Breast epithelium (tissue), 4 donors: ENCODE measurements at regions not wholly inside any gene's neighbourhood (a gene's known extent, or its start where the extent isn't known, plus 50 kb on each side); places are given as distances from the start of the nearest gene placed in this dataset.

Experiments used
- DNase-seq, 2 donors: peaks; one replicate each; pipeline ENCODE4 v3.0.0-alpha.2; 2019; ENCODE audit warnings: low spot score in 2 of 2
- H3K27ac ChIP-seq, 2 donors: fragments of 200-600 bp; sonication (generic) in 1 of 2; one replicate each; pipeline ENCODE4 v1.5.1; 2016 to 2019; ENCODE audit warnings: mild to moderate bottlenecking in 1 of 2
- H3K27me3 ChIP-seq, 2 donors: fragments of 200-600 bp; sonication (generic) in 1 of 2; one replicate each; pipeline versions ENCODE4 v1.5.1 to v1.6.0; 2017 to 2019; ENCODE audit warnings: control low read depth in 1 of 2, mild to moderate bottlenecking in 1 of 2
- H3K36me3 ChIP-seq: fragments of 200-600 bp; one replicate; pipeline ENCODE4 v1.5.1; 2019
- H3K4me1 ChIP-seq, 2 donors: fragments of 200-600 bp; sonication (generic); one replicate each; pipeline ENCODE4 v1.5.1; 2016 to 2019; ENCODE audit warnings: control low read depth in 1 of 2
- H3K4me3 ChIP-seq, 3 donors: fragments of 200-600 bp; sonication (generic); 1 replicate in 2 of 3; 2 replicates in 1 of 3; pipeline ENCODE4 v1.5.1; 2016 to 2019; ENCODE audit warnings: mild to moderate bottlenecking in 3 of 3, moderate library complexity in 2 of 3
- H3K9me3 ChIP-seq, 2 donors: fragments of 200-600 bp; sonication (generic) in 1 of 2; one replicate each; pipeline ENCODE4 v1.5.1; 2016 to 2019; ENCODE audit warnings: control low read depth in 1 of 2
- POLR2A ChIP-seq: fragments of 450-650 bp; IDR thresholded peaks from one replicate; pipeline ENCODE4 v1.6.1; 2016; ENCODE audit warnings: antibody characterized with exemption, mild to moderate bottlenecking, moderate library complexity
- POLR2AphosphoS5 ChIP-seq, 3 donors: sonication (generic); formaldehyde crosslinking; IDR thresholded peaks; one replicate each; pipeline ENCODE4 v1.6.1; 2017; ENCODE audit warnings: antibody characterized with exemption in 3 of 3
- intact Hi-C: fragments of 100-400 bp; cut with DNase I; formaldehyde crosslinking; loops from one replicate; pipeline ENCODE4 v1.15.1; 2023; ENCODE audit warnings: low total_unique reads
- TF ChIP-seq, protein P1 (sequence below), 3 donors: fragments of 450-650 bp; IDR thresholded peaks; one replicate each; pipeline ENCODE4 v1.5.1; 2016 to 2017; ENCODE audit warnings: antibody characterized with exemption in 3 of 3, mild to moderate bottlenecking in 3 of 3, moderate library complexity in 3 of 3

DNA sequence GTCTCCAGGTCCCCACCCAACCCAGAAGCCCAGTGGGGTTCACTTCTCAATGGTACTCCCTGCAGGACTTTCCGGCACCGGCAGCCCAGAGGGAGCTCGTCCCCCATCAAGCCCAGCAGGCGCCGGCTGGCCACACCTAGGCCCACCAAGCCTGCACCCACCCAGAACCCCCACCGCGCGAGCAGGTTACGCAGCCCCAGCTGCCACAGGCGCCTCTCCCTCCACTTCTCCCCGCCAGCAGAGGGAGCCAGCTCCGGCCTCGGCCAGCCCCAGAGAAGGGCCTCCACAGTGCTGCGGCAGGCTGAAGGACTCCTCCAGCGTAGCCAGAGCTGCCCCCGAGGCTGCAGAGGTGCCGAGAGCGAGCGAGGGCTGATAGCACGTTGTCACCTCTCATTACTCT is 722.3 kb downstream of the PLA2G4A start:
- TF ChIP-seq POLR2AphosphoS5 (IDR thresholded peaks at IDR 0.05): no peak
- H3K27me3 ChIP-seq: no peaks in the 10 kb centered on the region
- intact Hi-C loops: no loop called here
- no peaks in the 10 kb centered on the region for H3K4me1 ChIP-seq
- peaks cover 3 to 5% of the 10 kb centered on the region in 2 donors for H3K9me3 ChIP-seq
- no peak for DNase-seq
- no peak overlapping the region for H3K27ac ChIP-seq
- H3K36me3 ChIP-seq: no peaks in the 10 kb centered on the region
- H3K4me3 ChIP-seq: no peak overlapping the region

DNA sequence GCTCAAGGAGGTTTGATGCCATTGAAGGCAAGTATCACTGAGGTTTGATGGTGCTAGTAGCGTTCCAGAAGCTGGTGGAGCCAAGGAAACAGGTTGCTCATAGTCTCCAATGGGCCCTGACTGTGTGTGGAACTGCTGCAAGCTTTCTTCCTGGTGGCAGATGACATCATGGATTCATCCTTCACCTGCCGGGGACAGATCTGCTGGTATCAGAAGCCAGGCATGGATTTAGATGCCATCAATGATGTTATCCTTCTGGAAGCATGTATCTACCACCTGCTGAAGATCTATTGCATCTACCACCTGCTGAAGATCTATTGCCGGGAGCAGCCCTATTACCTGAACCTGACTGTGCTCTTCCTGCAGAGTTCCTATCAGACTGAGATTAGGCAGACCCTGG is 734.4 kb downstream of the PLA2G4A start:
- no peaks in the 10 kb centered on the region for H3K4me1 ChIP-seq
- intact Hi-C loops: no loop called here
- no peaks in the 10 kb centered on the region for H3K27me3 ChIP-seq
- peaks cover 0 to under 1% of the 10 kb centered on the region in 2 donors for H3K9me3 ChIP-seq
- DNase-seq: no peak
- H3K27ac ChIP-seq: no peak overlapping the region
- H3K36me3 ChIP-seq: no peaks in the 10 kb centered on the region
- TF ChIP-seq, protein P1, sequence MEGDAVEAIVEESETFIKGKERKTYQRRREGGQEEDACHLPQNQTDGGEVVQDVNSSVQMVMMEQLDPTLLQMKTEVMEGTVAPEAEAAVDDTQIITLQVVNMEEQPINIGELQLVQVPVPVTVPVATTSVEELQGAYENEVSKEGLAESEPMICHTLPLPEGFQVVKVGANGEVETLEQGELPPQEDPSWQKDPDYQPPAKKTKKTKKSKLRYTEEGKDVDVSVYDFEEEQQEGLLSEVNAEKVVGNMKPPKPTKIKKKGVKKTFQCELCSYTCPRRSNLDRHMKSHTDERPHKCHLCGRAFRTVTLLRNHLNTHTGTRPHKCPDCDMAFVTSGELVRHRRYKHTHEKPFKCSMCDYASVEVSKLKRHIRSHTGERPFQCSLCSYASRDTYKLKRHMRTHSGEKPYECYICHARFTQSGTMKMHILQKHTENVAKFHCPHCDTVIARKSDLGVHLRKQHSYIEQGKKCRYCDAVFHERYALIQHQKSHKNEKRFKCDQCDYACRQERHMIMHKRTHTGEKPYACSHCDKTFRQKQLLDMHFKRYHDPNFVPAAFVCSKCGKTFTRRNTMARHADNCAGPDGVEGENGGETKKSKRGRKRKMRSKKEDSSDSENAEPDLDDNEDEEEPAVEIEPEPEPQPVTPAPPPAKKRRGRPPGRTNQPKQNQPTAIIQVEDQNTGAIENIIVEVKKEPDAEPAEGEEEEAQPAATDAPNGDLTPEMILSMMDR (IDR thresholded peaks at IDR 0.05): no peak
- TF ChIP-seq POLR2AphosphoS5 (IDR thresholded peaks at IDR 0.05): no peak
- TF ChIP-seq POLR2A: no peak
- H3K4me3 ChIP-seq: no peak overlapping the region

DNA sequence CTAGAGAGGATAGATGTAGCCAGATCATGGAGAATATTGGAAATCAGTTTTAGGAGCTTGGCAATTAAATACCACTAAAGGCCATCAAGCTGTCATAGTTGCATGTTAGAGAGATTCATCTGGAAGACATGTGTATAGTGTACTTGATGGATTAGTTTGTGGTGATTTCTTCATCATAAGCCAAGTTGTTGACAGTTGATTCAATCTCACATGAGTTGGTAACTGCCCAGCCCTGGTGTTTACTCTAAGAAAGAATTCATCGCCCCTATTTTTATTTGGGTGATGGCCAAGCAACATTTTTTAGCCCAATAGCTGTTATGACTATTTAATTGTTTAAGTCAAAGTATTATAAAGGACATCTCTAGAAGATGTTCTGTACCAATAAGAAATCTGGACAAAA is 737.6 kb downstream of the PLA2G4A start:
- TF ChIP-seq POLR2AphosphoS5 (IDR thresholded peaks at IDR 0.05) (no peak), POLR2A (no peak)
- TF ChIP-seq, protein P1 (IDR thresholded peaks at IDR 0.05): no peak

DNA sequence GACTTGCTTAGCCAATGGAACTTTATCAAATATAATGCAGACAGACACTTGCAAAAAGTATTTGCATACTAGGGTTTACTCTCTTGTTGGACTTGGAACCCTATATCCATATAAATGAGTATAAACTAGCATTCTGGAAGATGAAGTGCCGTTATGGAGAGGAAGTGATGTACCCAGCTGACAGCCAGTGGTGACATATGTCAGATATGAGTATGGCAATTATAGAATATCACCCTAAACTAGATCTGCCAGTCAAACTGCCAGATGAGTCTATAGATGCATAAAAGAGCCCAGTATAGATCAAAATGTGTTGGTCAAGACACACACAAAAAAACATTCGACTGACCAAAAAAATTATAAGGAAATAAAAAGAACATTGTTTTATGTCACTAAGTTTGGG is 739.3 kb downstream of the PLA2G4A start:
- intact Hi-C loops: no loop called here
- no peak overlapping the region for H3K4me3 ChIP-seq
- TF ChIP-seq POLR2AphosphoS5 (IDR thresholded peaks at IDR 0.05) (no peak), POLR2A (no peak)
- TF ChIP-seq, protein P1 (IDR thresholded peaks at IDR 0.05): no peak

More for the DNA sequence above, 737.6 kb downstream of the PLA2G4A start:
- Histone ChIP-seq H3K27ac (no peak overlapping the region), H3K4me3 (no peak overlapping the region), H3K9me3 (no peaks in the 10 kb centered on the region), H3K36me3 (no peaks in the 10 kb centered on the region), H3K4me1 (no peaks in the 10 kb centered on the region), H3K27me3 (no peaks in the 10 kb centered on the region)
- DNase-seq: no peak
- intact Hi-C loops: no loop called here

DNA sequence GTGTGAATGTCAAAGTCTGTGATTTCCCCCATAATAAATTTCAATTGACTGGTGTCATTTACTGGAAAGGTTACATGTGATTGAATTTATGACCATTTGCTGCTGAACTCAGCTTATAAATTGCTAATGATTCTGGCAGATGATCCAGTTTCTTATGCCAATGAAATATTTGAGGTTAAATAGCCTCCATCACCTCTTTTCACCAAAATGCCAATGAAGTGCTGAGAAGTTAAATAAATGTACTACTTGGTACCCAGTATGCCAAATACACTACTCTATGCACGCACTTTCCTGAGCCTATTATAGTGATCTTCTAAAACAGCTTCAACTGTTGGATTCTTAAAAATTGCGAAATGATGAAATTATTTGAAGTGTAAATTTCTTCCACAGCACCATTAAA is 741.4 kb downstream of the PLA2G4A start:
- Histone ChIP-seq H3K4me3 (no peak overlapping the region), H3K4me1 (no peaks in the 10 kb centered on the region), H3K27me3 (no peaks in the 10 kb centered on the region), H3K9me3 (no peaks in the 10 kb centered on the region), H3K36me3 (no peaks in the 10 kb centered on the region), H3K27ac (no peak overlapping the region)
- TF ChIP-seq, protein P1 (IDR thresholded peaks at IDR 0.05): no peak
- no peak for TF ChIP-seq POLR2A
- TF ChIP-seq POLR2AphosphoS5 (IDR thresholded peaks at IDR 0.05): no peak
- intact Hi-C loops: no loop called here
- no peak for DNase-seq

More for the DNA sequence above, 739.3 kb downstream of the PLA2G4A start:
- H3K27me3 ChIP-seq: no peaks in the 10 kb centered on the region
- H3K4me1 ChIP-seq: no peaks in the 10 kb centered on the region
- no peaks in the 10 kb centered on the region for H3K36me3 ChIP-seq
- no peaks in the 10 kb centered on the region for H3K9me3 ChIP-seq
- no peak for DNase-seq
- H3K27ac ChIP-seq: no peak overlapping the region

DNA sequence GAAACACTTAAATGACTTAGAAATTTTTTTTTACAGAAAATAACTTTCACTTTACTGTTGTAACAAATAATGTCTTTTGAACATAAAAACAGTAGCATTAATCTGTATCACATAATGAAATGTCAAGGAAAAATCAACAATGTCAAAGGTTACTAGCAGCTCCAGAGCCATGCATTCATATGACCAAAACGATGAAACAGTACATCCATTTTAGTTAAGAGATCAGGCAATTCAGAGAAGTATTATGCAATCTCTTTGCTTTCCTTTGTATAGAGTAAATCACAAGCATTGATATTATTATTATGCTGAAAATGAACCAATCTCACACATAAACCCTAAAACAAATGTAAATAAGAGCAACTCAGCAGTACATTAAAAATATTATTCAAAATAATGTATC is 748.9 kb downstream of the PLA2G4A start:
- no peaks in the 10 kb centered on the region for H3K9me3 ChIP-seq
- no peak for DNase-seq
- no peak overlapping the region for H3K27ac ChIP-seq
- H3K4me3 ChIP-seq: no peak overlapping the region
- no peaks in the 10 kb centered on the region for H3K36me3 ChIP-seq
- H3K27me3 ChIP-seq: no peaks in the 10 kb centered on the region
- intact Hi-C loops: no loop called here
- TF ChIP-seq, protein P1 (IDR thresholded peaks at IDR 0.05): no peak
- no peak for TF ChIP-seq POLR2AphosphoS5 (IDR thresholded peaks at IDR 0.05)
- no peak for TF ChIP-seq POLR2A
- H3K4me1 ChIP-seq: no peaks in the 10 kb centered on the region
